NCI-H146 treated with DMSO at 0.1 percent for 48 hours (cell line): ENCODE measurements at regions not wholly inside any gene's neighbourhood (a gene's known extent, or its start where the extent isn't known, plus 50 kb on each side); places are given as distances from the start of the nearest gene placed in this dataset.

Source experiments
- DNase-seq: peaks from one replicate; lab custom pipeline; 2025; ENCODE audit not compliant: unreplicated experiment; lab: John Stamatoyannopoulos, UW

- DNase-seq: no peak
These were observed 552.2 kb upstream of the ZNF462 start for GRCh38 chr9:106310782-106311181.

- no peak for DNase-seq
These were observed 550.1 kb upstream of the ZNF462 start for GRCh38 chr9:106312906-106313305.

- DNase-seq: no peak
These were observed 548.5 kb upstream of the ZNF462 start for GRCh38 chr9:106314476-106314875.

- no peak for DNase-seq
These were observed 541.4 kb upstream of the ZNF462 start for GRCh38 chr9:106321394-106322180.

- no peak for DNase-seq
These were observed 540.2 kb upstream of the ZNF462 start for GRCh38 chr9:106322706-106323245.

GRCh38 chr9:106324053-106324585 lies 538.8 kb upstream of the ZNF462 start:
- DNase-seq: no peak

GRCh38 chr9:106324591-106325280 lies 538.2 kb upstream of the ZNF462 start:
- no peak for DNase-seq

GRCh38 chr9:106326493-106326892 lies 536.5 kb upstream of the ZNF462 start:
- no peak for DNase-seq

- no peak for DNase-seq
These were observed 529.5 kb upstream of the ZNF462 start for GRCh38 chr9:106333481-106333880.

- no peak for DNase-seq
These were observed 528.9 kb upstream of the ZNF462 start for GRCh38 chr9:106334081-106334480.

GRCh38 chr9:106339882-106340281 lies 523.1 kb upstream of the ZNF462 start:
- DNase-seq: no peak

- DNase-seq: no peak
These were observed 512.2 kb upstream of the ZNF462 start for GRCh38 chr9:106350777-106351176.

GRCh38 chr9:106356924-106357323 lies 506.0 kb upstream of the ZNF462 start:
- no peak for DNase-seq

- DNase-seq: no peak
These were observed 504.6 kb upstream of the ZNF462 start for GRCh38 chr9:106358331-106358730.

GRCh38 chr9:106376689-106377088 lies 486.3 kb upstream of the ZNF462 start:
- no peak for DNase-seq

- no peak for DNase-seq
These were observed 479.9 kb upstream of the ZNF462 start for GRCh38 chr9:106383072-106383471.

GRCh38 chr9:106387965-106388364 lies 475.0 kb upstream of the ZNF462 start:
- DNase-seq: no peak

- no peak for DNase-seq
These were observed 469.7 kb upstream of the ZNF462 start for GRCh38 chr9:106393226-106393625.

- no peak for DNase-seq
These were observed 462.8 kb upstream of the ZNF462 start for GRCh38 chr9:106400170-106400569.

GRCh38 chr9:106400950-106401349 lies 462.0 kb upstream of the ZNF462 start:
- no peak for DNase-seq

- DNase-seq: no peak
These were observed 459.9 kb upstream of the ZNF462 start for GRCh38 chr9:106403081-106403480.

GRCh38 chr9:106404137-106404536 lies 458.8 kb upstream of the ZNF462 start:
- no peak for DNase-seq
